K562 (cell line): ENCODE measurements at regions not wholly inside any gene's neighbourhood (a gene's known extent, or its start where the extent isn't known, plus 50 kb on each side); places are given as distances from the start of the nearest gene placed in this dataset.

Experiments used
- ATAC-seq: fragments of 200-7000 bp; cut with Tn5 transposase; 3 replicates; pipeline ENCODE4 v1.9.1; 2020; ENCODE audit warnings: moderate library complexity
- BruUV-seq: library from RNA; stranded (reverse); fragments of 400-500 nt; replicated peaks from 2 replicates; lab custom pipeline; 2021; lab: Mats Ljungman, UMichigan
- CTCF ChIA-PET: fragments of 300-600 bp; formaldehyde crosslinking; extraction: SDS; loops from one replicate; lab custom pipeline; 2021; ENCODE audit warnings: low intra/inter-chr PET ratio; lab: Yijun Ruan, JAX
- POLR2A ChIA-PET: fragments of 300-600, 350-650 bp; sonication (Branson Sonifier 250); formaldehyde crosslinking; extraction: SDS; loops from one replicate; lab custom pipeline; 2021; ENCODE audit warnings: antibody characterized with exemption, inconsistent platforms; lab: Yijun Ruan, JAX
- DNase-seq, 4 experiments: peaks; one replicate each; pipeline versions ENCODE4 v3.0.0 to v3.0.0-alpha.2; 2011 to 2018; ENCODE audit warnings: low spot score in 3 of 4, mixed read lengths in 3 of 4; ENCODE audit errors: extremely low read depth in 1 of 4
- FAIRE-seq: peaks from 2 replicates; lab custom pipeline; 2011; peaks lifted over from hg19 to GRCh38; lab: Jason Lieb, UNC
- H2AFZ ChIP-seq: 2 replicates; pipeline ENCODE4 v1.6.0; 2011; ENCODE audit warnings: low read depth, low read length, control low read depth, inconsistent platforms
- H3K27ac ChIP-seq: fragments of 200-600 bp; 3 replicates; pipeline ENCODE4 v1.8.0; 2011; ENCODE audit warnings: low read depth, mild to moderate bottlenecking, control low read depth, inconsistent platforms, low read length, moderate library complexity, mixed read lengths; ENCODE audit errors: extremely low read depth
- H3K27me3 ChIP-seq, 2 experiments: fragments of 300-600 bp in 1 of 2; 2 replicates in 1 of 2; 3 replicates in 1 of 2; pipeline versions ENCODE4 v1.6.0 to v1.8.0; 2011; ENCODE audit warnings: inconsistent platforms in 2 of 2, low read length in 2 of 2, mild to moderate bottlenecking in 1 of 2, mixed read lengths in 1 of 2, moderate library complexity in 1 of 2; ENCODE audit not compliant: control insufficient read depth in 2 of 2, insufficient read depth in 2 of 2
- H3K36me3 ChIP-seq: fragments of 300-600 bp; 3 replicates; pipeline ENCODE4 v1.8.0; 2011; ENCODE audit warnings: mild to moderate bottlenecking, low read length, inconsistent platforms; ENCODE audit not compliant: control insufficient read depth, insufficient read depth
- H3K4me1 ChIP-seq, 2 experiments: fragments of 200-600 bp in 1 of 2; replicated peaks in 1 of 2; 2 replicates in 1 of 2; 3 replicates in 1 of 2; pipeline versions ENCODE4 v1.5.1 to v1.8.0; 2011; ENCODE audit warnings: inconsistent platforms in 2 of 2, low read length in 2 of 2, mild to moderate bottlenecking in 1 of 2, mixed read lengths in 1 of 2, moderate library complexity in 1 of 2; ENCODE audit not compliant: control insufficient read depth in 2 of 2, insufficient read depth in 2 of 2
- H3K4me2 ChIP-seq: 2 replicates; pipeline ENCODE4 v1.6.1; 2011; ENCODE audit warnings: low read length, control low read depth, inconsistent platforms, mixed read lengths; ENCODE audit not compliant: insufficient read depth
- H3K4me3 ChIP-seq: fragments of 200-600 bp; sonication (generic), shearing (Covaris generic); 2 replicates; pipeline ENCODE4 v1.5.1; 2016; ENCODE audit warnings: control low read depth, inconsistent platforms
- H3K79me2 ChIP-seq: fragments of 200-600 bp; 3 replicates; pipeline ENCODE4 v1.8.0; 2011; ENCODE audit warnings: low read length, inconsistent platforms; ENCODE audit not compliant: control insufficient read depth, insufficient read depth
- H3K9ac ChIP-seq, 2 experiments: 2 replicates each; pipeline versions ENCODE4 v1.6.0 to v1.6.1; 2011; ENCODE audit warnings: low read depth in 2 of 2, low read length in 2 of 2, control low read depth in 1 of 2, inconsistent platforms in 1 of 2, mild to moderate bottlenecking in 1 of 2, mixed read lengths in 1 of 2; ENCODE audit not compliant: insufficient read depth in 1 of 2
- H3K9me1 ChIP-seq: one replicate; pipeline ENCODE4 v1.6.0; 2011; ENCODE audit warnings: inconsistent platforms, mild to moderate bottlenecking, low read length, moderate library complexity; ENCODE audit not compliant: control insufficient read depth, insufficient read depth
- H3K9me3 ChIP-seq: replicated peaks from 2 replicates; pipeline ENCODE4 v1.5.1; 2011; ENCODE audit warnings: low read depth, low read length, inconsistent platforms; ENCODE audit not compliant: control insufficient read depth, insufficient read depth
- H4K20me1 ChIP-seq: replicated peaks from 2 replicates; pipeline ENCODE4 v1.6.1; 2011; ENCODE audit warnings: low read length, inconsistent platforms, mixed read lengths; ENCODE audit not compliant: control insufficient read depth, insufficient read depth
- FOSL1 ChIP-seq: fragments of 200-800 bp; sonication (Bioruptor generic); conservative IDR thresholded peaks from 2 replicates; pipeline ENCODE4 v1.6.1; 2016; ENCODE audit warnings: missing genetic modification characterization, missing compliant biosample characterization
- FOXJ3 ChIP-seq: sonication (generic); formaldehyde crosslinking; IDR thresholded peaks from 2 replicates; pipeline ENCODE4 v1.4.0; 2020; ENCODE audit warnings: mild to moderate bottlenecking, missing genetic modification reagents
- FOXP1 ChIP-seq: sonication (generic); formaldehyde crosslinking; IDR thresholded peaks from 2 replicates; pipeline ENCODE4 v1.8.0; 2022; ENCODE audit warnings: mild to moderate bottlenecking, missing genetic modification reagents
- POLR2A ChIP-seq: fragments of 450-650 bp; conservative IDR thresholded peaks from 2 replicates; pipeline ENCODE4 v1.6.1; 2016
- PURB ChIP-seq: sonication (generic); formaldehyde crosslinking; IDR thresholded peaks from 2 replicates; pipeline ENCODE4 v1.9.0; 2021; ENCODE audit warnings: low read depth, mild to moderate bottlenecking, missing genetic modification reagents
- TAF7 ChIP-seq: fragments of 450-650 bp; IDR thresholded peaks from 2 replicates; pipeline ENCODE4 v1.6.1; 2016; ENCODE audit warnings: missing genetic modification characterization, missing compliant biosample characterization
- ZEB2 ChIP-seq: fragments of 450-650 bp; IDR thresholded peaks from 2 replicates; pipeline ENCODE4 v1.6.1; 2016
- ZKSCAN1 ChIP-seq: fragments of 150-350 bp; IDR thresholded peaks from 2 replicates; pipeline ENCODE4 v1.6.1; 2016; ENCODE audit warnings: low read depth, low read length
- ZNF140 ChIP-seq: fragments of 250-450 bp; sonication (Bioruptor Pico); IDR thresholded peaks from 2 replicates; pipeline ENCODE4 v1.8.0; 2021; ENCODE audit warnings: moderate library complexity, mild to moderate bottlenecking, inconsistent platforms
- WGBS: fragments of 100-300 bp; shearing (Covaris generic); methylation state at CpG from one replicate; pipeline ENCODE4 v1.1.6; 2016; ENCODE audit warnings: low coverage, mixed read lengths; ENCODE audit not compliant: insufficient coverage; ENCODE audit errors: missing lambda C conversion rate; 5-methylcytosine and 5-hydroxymethylcytosine counted together
- in situ Hi-C: fragments of 300-500 bp; cut with MboI; formaldehyde crosslinking; loops from 4 replicates; pipeline ENCODE4 v1.15.0; 2018; ENCODE audit warnings: inconsistent platforms, mixed read lengths
- intact Hi-C: fragments of 100-400 bp; cut with micrococcal nuclease; formaldehyde crosslinking; loops from 2 replicates; pipeline ENCODE4 v1.14.2; 2022
- TF ChIP-seq, protein P1 (sequence below): fragments of 200-400 bp; formaldehyde crosslinking; IDR thresholded peaks from 2 replicates; pipeline ENCODE4 v1.6.1; 2017; ENCODE audit warnings: mild to moderate bottlenecking, low read depth, low read length, moderate library complexity

DNA sequence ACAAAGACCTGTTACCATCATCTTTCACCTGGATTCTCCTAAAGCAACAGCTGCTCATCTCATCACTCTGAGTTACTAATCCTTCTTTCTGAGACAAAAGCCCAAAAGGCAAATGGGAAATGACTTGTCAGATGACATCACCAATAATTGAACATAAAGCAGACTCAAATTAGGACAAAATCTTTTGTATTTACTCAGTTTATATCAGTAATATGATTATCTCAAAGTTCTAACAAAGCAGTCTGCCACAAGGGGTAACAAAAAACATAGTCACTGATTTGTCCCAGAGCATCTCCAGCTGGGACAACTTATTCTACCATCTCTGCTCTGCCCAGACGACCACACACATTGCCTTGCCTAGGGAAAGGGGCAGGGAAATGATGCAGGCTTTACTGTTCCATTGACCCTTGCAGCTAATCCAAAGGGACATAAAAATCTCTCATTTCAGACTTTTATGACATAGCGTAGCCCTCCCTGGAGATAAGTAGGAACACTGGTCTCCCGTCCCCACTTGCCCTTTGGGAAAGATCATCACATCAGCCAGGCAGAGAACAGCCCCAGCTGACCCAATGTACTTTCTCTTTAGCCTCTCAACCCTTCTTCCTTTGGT lies 249.5 kb upstream of the PTGER4 start:
- BruUV-seq: no TSS peak
- H3K4me2 ChIP-seq: no peak overlapping the region
- no peak for FAIRE-seq
- H4K20me1 ChIP-seq: no peaks in the 10 kb centered on the region
- H3K9ac ChIP-seq: no peak overlapping the region
- CTCF ChIA-PET: interaction anchor here (0.6 kb wide), 1 partner anchor 193 kb away, joined by 3 read pairs; no protein-coding TSS in a partner anchor
- H3K9me3 ChIP-seq: no peaks in the 10 kb centered on the region
- H3K27ac ChIP-seq: no peak overlapping the region
- H3K9me1 ChIP-seq: no peaks in the 10 kb centered on the region
- H3K36me3 ChIP-seq: no peaks in the 10 kb centered on the region
- WGBS: 0% methylated on average over 3 of the region's 3 CpGs
- H2AFZ ChIP-seq: no peak overlapping the region
- DNase-seq: no peak
- ATAC-seq: no peak
- no peaks in the 10 kb centered on the region for H3K4me1 ChIP-seq
- TF ChIP-seq, protein P1, sequence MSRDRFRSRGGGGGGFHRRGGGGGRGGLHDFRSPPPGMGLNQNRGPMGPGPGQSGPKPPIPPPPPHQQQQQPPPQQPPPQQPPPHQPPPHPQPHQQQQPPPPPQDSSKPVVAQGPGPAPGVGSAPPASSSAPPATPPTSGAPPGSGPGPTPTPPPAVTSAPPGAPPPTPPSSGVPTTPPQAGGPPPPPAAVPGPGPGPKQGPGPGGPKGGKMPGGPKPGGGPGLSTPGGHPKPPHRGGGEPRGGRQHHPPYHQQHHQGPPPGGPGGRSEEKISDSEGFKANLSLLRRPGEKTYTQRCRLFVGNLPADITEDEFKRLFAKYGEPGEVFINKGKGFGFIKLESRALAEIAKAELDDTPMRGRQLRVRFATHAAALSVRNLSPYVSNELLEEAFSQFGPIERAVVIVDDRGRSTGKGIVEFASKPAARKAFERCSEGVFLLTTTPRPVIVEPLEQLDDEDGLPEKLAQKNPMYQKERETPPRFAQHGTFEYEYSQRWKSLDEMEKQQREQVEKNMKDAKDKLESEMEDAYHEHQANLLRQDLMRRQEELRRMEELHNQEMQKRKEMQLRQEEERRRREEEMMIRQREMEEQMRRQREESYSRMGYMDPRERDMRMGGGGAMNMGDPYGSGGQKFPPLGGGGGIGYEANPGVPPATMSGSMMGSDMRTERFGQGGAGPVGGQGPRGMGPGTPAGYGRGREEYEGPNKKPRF: no peak
- TF ChIP-seq FOXP1 (CRISPR knock-in tag): no peak
- no peak for TF ChIP-seq TAF7 (tag)
- TF ChIP-seq POLR2A: no peak
- TF ChIP-seq PURB (CRISPR knock-in tag): no peak
- no peak for TF ChIP-seq ZKSCAN1
- TF ChIP-seq FOXJ3: no peak
- no peak for TF ChIP-seq FOSL1 (tag)
- TF ChIP-seq ZEB2: no peak
- no peak for TF ChIP-seq ZNF140 (CRISPR knock-in tag)
- TF ChIP-seq, all 486 proteins: peak for 0
- Histone ChIP-seq H3K27me3 (no peaks in the 10 kb centered on the region), H3K79me2 (no peaks in the 10 kb centered on the region), H3K4me3 (no peak overlapping the region)
- in situ Hi-C loops (no loop called here), intact Hi-C loops (no loop called here)
- POLR2A ChIA-PET: no interaction called here
